Neural cell (in vitro differentiated cells): ENCODE measurements at regions not wholly inside any gene's neighbourhood (a gene's known extent, or its start where the extent isn't known, plus 50 kb on each side); places are given as distances from the start of the nearest gene placed in this dataset.

Source experiments
- CTCF ChIP-seq: fragments of 450-650 bp; IDR thresholded peaks from 2 replicates; pipeline ENCODE4 v1.5.1; 2014; ENCODE audit warnings: antibody characterized with exemption, mild to moderate bottlenecking, moderate library complexity; ENCODE audit not compliant: poor library complexity, severe bottlenecking
- EP300 ChIP-seq: fragments of 450-650 bp; conservative IDR thresholded peaks from 2 replicates; pipeline ENCODE4 v1.6.1; 2014; ENCODE audit warnings: antibody characterized with exemption, mild to moderate bottlenecking, moderate library complexity; ENCODE audit not compliant: poor library complexity, severe bottlenecking
- EZH2 ChIP-seq: fragments of 200-600, 300-800 bp; shearing (Covaris generic), sonication (generic); IDR thresholded peaks from 2 replicates; pipeline ENCODE4 v1.6.1; 2014; ENCODE audit warnings: antibody characterized with exemption, low read length, borderline replicate concordance, mild to moderate bottlenecking; ENCODE audit not compliant: insufficient read depth, poor library complexity, severe bottlenecking
- POLR2AphosphoS5 ChIP-seq: IDR thresholded peaks from 2 replicates; pipeline ENCODE4 v1.6.1; 2012
- RAD21 ChIP-seq: fragments of 450-650 bp; conservative IDR thresholded peaks from 2 replicates; pipeline ENCODE4 v1.6.1; 2014; ENCODE audit warnings: antibody characterized with exemption, mild to moderate bottlenecking, moderate library complexity
- REST ChIP-seq: IDR thresholded peaks from 2 replicates; pipeline ENCODE4 v1.6.1; 2012; ENCODE audit warnings: borderline replicate concordance
- SMC3 ChIP-seq: fragments of 450-650 bp; conservative IDR thresholded peaks from 2 replicates; pipeline ENCODE4 v1.6.1; 2014; ENCODE audit warnings: antibody characterized with exemption, mild to moderate bottlenecking, moderate library complexity; ENCODE audit not compliant: poor library complexity
- TAF1 ChIP-seq: IDR thresholded peaks from 2 replicates; pipeline ENCODE4 v1.6.1; 2012; ENCODE audit warnings: low read depth

- no peak for TF ChIP-seq CTCF
- TF ChIP-seq POLR2AphosphoS5 = no peak
- TF ChIP-seq EP300 = no peak
- TF ChIP-seq EZH2 = no peak
- TF ChIP-seq RAD21 = no peak
- TF ChIP-seq REST = no peak
- TF ChIP-seq TAF1 = no peak
- no peak for TF ChIP-seq SMC3
Measured at GRCh38 chr7:80039251-80039884, 95.3 kb upstream of the GNAI1 start.
